Fibroblast of pulmonary artery (primary cell): ENCODE measurements at regions not wholly inside any gene's neighbourhood (a gene's known extent, or its start where the extent isn't known, plus 50 kb on each side); places are given as distances from the start of the nearest gene placed in this dataset.

Experiments
- DNase-seq: peaks from one replicate; pipeline ENCODE4 v3.0.0-alpha.2; 2010; ENCODE audit warnings: low read depth
- H3K4me3 ChIP-seq: replicated peaks from 2 replicates; pipeline ENCODE4 v1.5.1; 2011; ENCODE audit warnings: low read depth, mild to moderate bottlenecking, control low read depth, low read length, moderate library complexity
- CTCF ChIP-seq: IDR thresholded peaks from 2 replicates; pipeline ENCODE4 v1.5.1; 2011; ENCODE audit warnings: mild to moderate bottlenecking, control low read depth, low read length, inconsistent platforms; ENCODE audit errors: missing control alignments

GRCh38 chr20:6504826-6505225 lies 262.7 kb upstream of the BMP2 start:
- no peak for TF ChIP-seq CTCF
- H3K4me3 ChIP-seq, result no peak overlapping the region
- DNase-seq, result no peak

- TF ChIP-seq CTCF, result no peak
- no peak for DNase-seq
- H3K4me3 ChIP-seq, result no peak overlapping the region
These were observed 263.3 kb upstream of the BMP2 start for GRCh38 chr20:6504179-6504578.

- peak; percentile 19 for DNase-seq
- no peak overlapping the region for H3K4me3 ChIP-seq
- no peak for TF ChIP-seq CTCF
These were observed 264.5 kb upstream of the BMP2 start for GRCh38 chr20:6502999-6503398.

- DNase-seq, result no peak
- no peak overlapping the region for H3K4me3 ChIP-seq
- no peak for TF ChIP-seq CTCF
These were observed 265.3 kb upstream of the BMP2 start for GRCh38 chr20:6502219-6502618.

- no peak for TF ChIP-seq CTCF
- DNase-seq, result peak; percentile 69
- H3K4me3 ChIP-seq, result no peak overlapping the region
These were observed 266.4 kb upstream of the BMP2 start for GRCh38 chr20:6501061-6501460.

- no peak for DNase-seq
- TF ChIP-seq CTCF, result no peak
- H3K4me3 ChIP-seq, result no peak overlapping the region
These were observed 267.9 kb upstream of the BMP2 start for GRCh38 chr20:6499566-6499965.

GRCh38 chr20:6496874-6497273 lies 270.6 kb upstream of the BMP2 start:
- no peak for TF ChIP-seq CTCF
- no peak for DNase-seq
- no peak overlapping the region for H3K4me3 ChIP-seq
